CD14-positive monocyte (primary cell): ENCODE measurements at regions not wholly inside any gene's neighbourhood (a gene's known extent, or its start where the extent isn't known, plus 50 kb on each side); places are given as distances from the start of the nearest gene placed in this dataset.

Experiments used
- DNase-seq, 3 donors: peaks; one replicate each; pipeline ENCODE4 v3.0.0-alpha.2; 2011 to 2022
- H2AFZ ChIP-seq: 2 replicates; pipeline ENCODE4 v1.6.0; 2012; ENCODE audit warnings: mild to moderate bottlenecking, low read depth, low read length, inconsistent platforms; ENCODE audit not compliant: insufficient read depth, poor library complexity, severe bottlenecking
- H3K27ac ChIP-seq, 2 donors: 1 replicate in 1 of 2; 2 replicates in 1 of 2; pipeline ENCODE4 v1.5.1; 2012 to 2013; ENCODE audit warnings: low read length in 2 of 2, control low read depth in 1 of 2, inconsistent platforms in 1 of 2, low read depth in 1 of 2, mild to moderate bottlenecking in 1 of 2
- H3K27me3 ChIP-seq, 2 donors: one replicate each; pipeline versions ENCODE4 v1.6.0 to v1.6.1; 2011 to 2013; ENCODE audit warnings: low read length in 2 of 2; ENCODE audit not compliant: control insufficient read depth in 2 of 2, insufficient read depth in 2 of 2
- H3K36me3 ChIP-seq, 2 donors: replicated peaks in 1 of 2; 1 replicate in 1 of 2; 2 replicates in 1 of 2; pipeline versions ENCODE4 v1.5.1 to v1.6.1; 2012 to 2013; ENCODE audit warnings: low read length in 2 of 2, control low read depth in 1 of 2, inconsistent platforms in 1 of 2, mild to moderate bottlenecking in 1 of 2; ENCODE audit not compliant: insufficient read depth in 2 of 2, control insufficient read depth in 1 of 2
- H3K4me1 ChIP-seq, 2 donors: 1 replicate in 1 of 2; 2 replicates in 1 of 2; pipeline versions ENCODE4 v1.5.1 to v1.6.1; 2012 to 2013; ENCODE audit warnings: low read length in 2 of 2, control low read depth in 1 of 2, inconsistent platforms in 1 of 2, mild to moderate bottlenecking in 1 of 2, moderate library complexity in 1 of 2; ENCODE audit not compliant: insufficient read depth in 2 of 2, control insufficient read depth in 1 of 2
- H3K4me2 ChIP-seq: replicated peaks from 2 replicates; pipeline ENCODE3; 2012; ENCODE audit warnings: low read length, moderate library complexity, mild to moderate bottlenecking; ENCODE audit not compliant: poor library complexity, severe bottlenecking; ENCODE audit errors: extremely low read depth
- H3K4me3 ChIP-seq, 3 experiments: fragments of 200-600 bp in 1 of 3; sonication (generic) in 1 of 3; replicated peaks in 1 of 3; 1 replicate in 2 of 3; 2 replicates in 1 of 3; pipeline ENCODE4 v1.5.1; 2011 to 2013; ENCODE audit warnings: low read length in 3 of 3, mild to moderate bottlenecking in 3 of 3, control low read depth in 2 of 3, low read depth in 2 of 3, inconsistent platforms in 1 of 3, moderate library complexity in 1 of 3
- H3K79me2 ChIP-seq: 2 replicates; pipeline ENCODE4 v1.6.0; 2012; ENCODE audit warnings: mild to moderate bottlenecking, control low read depth, inconsistent platforms, low read length, moderate library complexity; ENCODE audit not compliant: insufficient read depth
- H3K9ac ChIP-seq: 2 replicates; pipeline ENCODE4 v1.6.0; 2017; ENCODE audit warnings: low read length, mild to moderate bottlenecking; ENCODE audit not compliant: insufficient read depth, poor library complexity, severe bottlenecking
- H3K9me3 ChIP-seq, 2 donors: replicated peaks in 1 of 2; 1 replicate in 1 of 2; 2 replicates in 1 of 2; pipeline versions ENCODE4 v1.5.1 to v1.6.1; 2012 to 2013; ENCODE audit warnings: low read length in 2 of 2, control low read depth in 1 of 2; ENCODE audit not compliant: control insufficient read depth in 1 of 2, insufficient read depth in 1 of 2
- H4K20me1 ChIP-seq: 2 replicates; pipeline ENCODE4 v1.6.0; 2012; ENCODE audit warnings: mild to moderate bottlenecking, low read length, control low read depth, moderate library complexity; ENCODE audit not compliant: insufficient read depth
- H3K27ac Mint-ChIP-seq, 7 donors: one replicate each; pipeline ENCODE4 v1.8.0; 2020; ENCODE audit warnings: mild to moderate bottlenecking in 7 of 7, mixed read lengths in 7 of 7, moderate library complexity in 6 of 7, inconsistent platforms in 2 of 7
- H3K27me3 Mint-ChIP-seq, 3 donors: one replicate each; pipeline ENCODE4 v1.8.0; 2021 to 2022; ENCODE audit warnings: low read depth in 3 of 3, mild to moderate bottlenecking in 3 of 3, mixed read lengths in 3 of 3, moderate library complexity in 3 of 3, inconsistent platforms in 1 of 3
- H3K36me3 Mint-ChIP-seq, 2 donors: one replicate each; pipeline ENCODE4 v1.8.0; 2020; ENCODE audit warnings: mixed read lengths in 2 of 2, inconsistent platforms in 1 of 2, mild to moderate bottlenecking in 1 of 2
- H3K4me1 Mint-ChIP-seq: one replicate; pipeline ENCODE4 v1.8.0; 2020; ENCODE audit warnings: mild to moderate bottlenecking, mixed read lengths
- H3K4me3 Mint-ChIP-seq, 2 donors: one replicate each; pipeline ENCODE4 v1.8.0; 2020; ENCODE audit warnings: mild to moderate bottlenecking in 2 of 2, mixed read lengths in 2 of 2, moderate library complexity in 1 of 2
- H3K9me3 Mint-ChIP-seq, 7 donors: one replicate each; pipeline ENCODE4 v1.8.0; 2020 to 2022; ENCODE audit warnings: mixed read lengths in 7 of 7, mild to moderate bottlenecking in 6 of 7, moderate library complexity in 6 of 7, inconsistent platforms in 2 of 7
- CTCF ChIP-seq: fragments of 200-600 bp; IDR thresholded peaks from one replicate; pipeline ENCODE4 v1.8.0; 2022; ENCODE audit warnings: antibody characterized with exemption, mild to moderate bottlenecking
- WGBS: methylation state at CpG from one replicate; pipeline ENCODE4 v1.1.5; 2013; ENCODE audit warnings: missing lambda C conversion rate; ENCODE audit not compliant: insufficient coverage; 5-methylcytosine and 5-hydroxymethylcytosine counted together
- intact Hi-C, 2 donors: fragments of 100-400 bp; cut with micrococcal nuclease; formaldehyde crosslinking; loops; one replicate each; pipeline versions ENCODE4 v1.15.0 to v1.15.1; 2023

DNA sequence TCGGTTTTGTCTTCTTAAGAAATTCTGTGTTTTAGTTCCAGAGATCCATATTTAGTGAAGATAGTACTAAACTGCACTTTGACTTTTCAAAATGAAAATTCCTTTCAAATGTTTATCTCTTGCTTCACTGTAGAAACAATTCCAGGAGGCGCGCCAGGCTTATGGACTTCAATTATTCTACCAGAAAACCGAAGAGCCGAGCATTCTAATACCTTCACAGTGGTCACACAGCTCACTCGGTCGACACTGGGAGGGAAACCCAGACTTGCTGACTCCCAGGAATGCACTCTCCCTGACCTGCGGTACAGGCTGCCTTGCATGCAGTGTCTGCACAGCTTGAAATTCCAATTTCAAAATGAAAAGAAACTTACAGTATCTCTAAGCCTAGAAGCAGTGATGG, 119.9 kb upstream of the PIEZO2 start:
- no peak overlapping the region for H3K9ac ChIP-seq
- no peak overlapping the region for H3K27ac ChIP-seq
- WGBS, result 98% methylated on average over 5 of the region's 8 CpGs
- H3K4me2 ChIP-seq, result no peak overlapping the region
- no peaks in the 10 kb centered on the region for H3K36me3 ChIP-seq
- Mint-ChIP-seq H3K4me1 (peaks cover 5% of the 10 kb centered on the region), H3K9me3 (peaks cover 3 to 17% (median 9%) of the 10 kb centered on the region in 7 donors), H3K4me3 (no peak overlapping the region), H3K36me3 (no peaks in the 10 kb centered on the region), H3K27me3 (peaks cover 0 to 3% (median 1%) of the 10 kb centered on the region in 3 donors), H3K27ac (no peak overlapping the region)
- no peak for TF ChIP-seq CTCF
- H2AFZ ChIP-seq, result no peak overlapping the region
- H3K79me2 ChIP-seq, result no peaks in the 10 kb centered on the region
- intact Hi-C loops, result no loop called here
- no peaks in the 10 kb centered on the region for H3K4me1 ChIP-seq
- H3K4me3 ChIP-seq, result no peak overlapping the region
- H3K27me3 ChIP-seq, result no peaks in the 10 kb centered on the region
- H4K20me1 ChIP-seq, result no peaks in the 10 kb centered on the region
- peaks cover 1 to 9% of the 10 kb centered on the region in 2 donors for H3K9me3 ChIP-seq
- no peak for DNase-seq

DNA sequence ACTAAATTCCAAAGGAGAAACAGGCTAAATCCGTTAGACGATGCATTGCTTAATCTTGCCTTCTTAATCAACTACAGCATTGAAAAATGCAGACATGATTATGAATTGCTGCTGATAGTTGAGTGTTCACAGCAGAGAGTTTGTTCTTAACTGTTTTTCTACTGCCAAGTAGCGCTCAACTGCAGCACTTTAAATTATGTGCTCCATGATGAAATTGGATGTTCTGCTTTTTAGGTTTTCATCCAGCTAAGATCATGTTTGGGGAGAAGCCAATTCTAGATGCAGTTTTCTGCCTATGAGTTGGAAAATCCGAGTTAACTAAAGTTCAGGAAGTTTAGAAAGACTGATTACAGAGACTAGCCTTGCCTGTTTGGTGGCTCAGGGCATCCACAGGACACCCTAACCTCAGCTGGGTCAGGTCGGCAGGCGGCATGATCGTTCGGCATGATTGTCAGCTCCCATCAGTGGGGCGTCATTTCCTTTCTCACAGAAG, 119.4 kb upstream of the PIEZO2 start:
- no peaks in the 10 kb centered on the region for H3K36me3 ChIP-seq
- Mint-ChIP-seq H3K4me1 (peaks cover 5% of the 10 kb centered on the region), H3K36me3 (no peaks in the 10 kb centered on the region), H3K4me3 (no peak overlapping the region), H3K27ac (no peak overlapping the region), H3K27me3 (peaks cover 0 to 3% (median 1%) of the 10 kb centered on the region in 3 donors), H3K9me3 (peaks cover 7 to 21% (median 13%) of the 10 kb centered on the region in 7 donors)
- H4K20me1 ChIP-seq, result no peaks in the 10 kb centered on the region
- H3K9ac ChIP-seq, result no peak overlapping the region
- no peaks in the 10 kb centered on the region for H3K79me2 ChIP-seq
- H2AFZ ChIP-seq, result no peak overlapping the region
- H3K27me3 ChIP-seq, result no peaks in the 10 kb centered on the region
- H3K4me3 ChIP-seq, result no peak overlapping the region
- intact Hi-C loops, result no loop called here
- no peak for TF ChIP-seq CTCF
- H3K4me2 ChIP-seq, result no peak overlapping the region
- 87% methylated on average over 2 of the region's 9 CpGs for WGBS
- H3K4me1 ChIP-seq, result no peaks in the 10 kb centered on the region
- H3K9me3 ChIP-seq, result peaks cover 6 to 14% of the 10 kb centered on the region in 2 donors
- no peak overlapping the region for H3K27ac ChIP-seq
- DNase-seq, result no peak
